ENCODE measurements at regions not wholly inside any gene's neighbourhood (a gene's known extent, or its start where the extent isn't known, plus 50 kb on each side); places are given as distances from the start of the nearest gene placed in this dataset.

GRCh38 chr12:30425445-30425844, 270.2 kb downstream of the IPO8 start:
- no peaks in the 10 kb centered on the region for H3K4me1 ChIP-seq (ENCODE audit: control insufficient read depth, insufficient read depth, low read length)
- no peaks in the 10 kb centered on the region for H3K27me3 ChIP-seq (ENCODE audit: control insufficient read depth, insufficient read depth, low read length)
- H3K9ac ChIP-seq (ENCODE audit: low read length) = no peak overlapping the region
- H3K4me3 ChIP-seq (ENCODE audit: low read length) = no peak overlapping the region
- no peaks in the 10 kb centered on the region for H3K9me3 ChIP-seq (ENCODE audit: control insufficient read depth, low read length)
- H3K36me3 ChIP-seq (ENCODE audit: control insufficient read depth, insufficient read depth, low read length) = no peaks in the 10 kb centered on the region

DNA sequence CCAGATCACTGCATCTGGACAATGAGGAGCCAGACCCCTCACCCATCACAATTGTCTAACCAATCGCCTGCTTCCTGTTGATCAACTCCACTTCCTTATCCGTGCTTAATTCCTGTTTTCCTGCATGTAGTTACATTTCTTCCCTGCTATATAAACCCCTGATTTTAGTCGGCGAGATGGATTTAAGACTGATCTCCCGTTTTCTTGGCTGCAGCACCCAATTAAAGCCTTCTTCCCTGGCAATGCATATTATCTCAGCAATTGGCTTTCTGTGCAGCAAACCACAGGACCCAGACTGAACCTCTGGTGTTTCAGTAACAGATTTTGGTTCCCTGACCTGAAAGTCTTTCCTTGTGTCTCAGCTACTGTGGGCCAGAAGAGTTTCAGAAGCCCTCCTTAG, 272.3 kb downstream of the IPO8 start:
- Histone ChIP-seq H3K4me1 (ENCODE audit: control insufficient read depth, insufficient read depth, low read length) (no peaks in the 10 kb centered on the region), H3K36me3 (ENCODE audit: control insufficient read depth, insufficient read depth, low read length) (no peaks in the 10 kb centered on the region), H3K4me3 (ENCODE audit: low read length) (no peak overlapping the region), H3K27me3 (ENCODE audit: control insufficient read depth, insufficient read depth, low read length) (no peaks in the 10 kb centered on the region), H3K9me3 (ENCODE audit: control insufficient read depth, low read length) (no peaks in the 10 kb centered on the region), H3K9ac (ENCODE audit: low read length) (no peak overlapping the region)

DNA sequence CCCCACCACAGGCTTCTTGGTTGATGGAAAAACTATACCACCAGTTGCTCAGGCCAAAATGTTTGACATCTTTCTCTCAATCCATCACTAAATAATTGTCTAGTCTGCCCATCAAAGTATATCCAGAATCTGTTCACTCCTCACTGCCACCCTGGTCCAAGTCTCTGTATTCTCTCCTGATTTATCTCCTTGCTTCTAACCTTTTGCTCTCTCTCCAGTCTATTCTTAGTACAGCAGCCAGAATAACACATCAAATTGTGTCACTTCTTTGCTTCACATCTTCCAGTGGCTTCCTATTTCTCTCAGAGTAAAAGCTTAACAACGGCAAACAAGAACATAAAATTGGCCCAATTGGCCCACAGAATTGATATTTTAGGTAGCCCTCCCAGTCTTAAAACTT, 272.8 kb downstream of the IPO8 start:
- H3K4me3 ChIP-seq (ENCODE audit: low read length) = no peak overlapping the region
- H3K27me3 ChIP-seq (ENCODE audit: control insufficient read depth, insufficient read depth, low read length) = no peaks in the 10 kb centered on the region
- no peaks in the 10 kb centered on the region for H3K9me3 ChIP-seq (ENCODE audit: control insufficient read depth, low read length)
- no peaks in the 10 kb centered on the region for H3K4me1 ChIP-seq (ENCODE audit: control insufficient read depth, insufficient read depth, low read length)
- H3K9ac ChIP-seq (ENCODE audit: low read length) = no peak overlapping the region
- no peaks in the 10 kb centered on the region for H3K36me3 ChIP-seq (ENCODE audit: control insufficient read depth, insufficient read depth, low read length)

DNA sequence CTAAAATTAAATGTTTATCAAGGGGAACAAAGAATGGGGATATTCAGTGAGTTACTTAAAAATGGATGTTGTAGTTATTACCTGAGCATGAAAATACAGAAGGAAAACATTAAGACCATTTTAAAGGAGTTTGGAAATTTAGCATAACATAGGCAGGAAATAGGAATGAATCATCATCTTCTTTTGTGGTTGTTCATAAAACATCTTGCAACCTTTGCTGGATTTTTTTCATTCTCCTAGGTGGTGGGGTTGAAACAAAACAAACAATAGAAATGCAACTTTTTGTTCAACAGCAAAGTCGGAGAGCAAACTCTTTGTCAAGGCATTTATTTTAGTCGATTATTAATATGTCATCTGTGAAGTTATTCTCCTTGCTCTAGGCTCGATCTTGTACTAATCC, 275.1 kb downstream of the IPO8 start:
- Histone ChIP-seq H3K27me3 (ENCODE audit: control insufficient read depth, insufficient read depth, low read length) (no peaks in the 10 kb centered on the region), H3K9me3 (ENCODE audit: control insufficient read depth, low read length) (no peaks in the 10 kb centered on the region), H3K36me3 (ENCODE audit: control insufficient read depth, insufficient read depth, low read length) (no peaks in the 10 kb centered on the region), H3K4me1 (ENCODE audit: control insufficient read depth, insufficient read depth, low read length) (no peaks in the 10 kb centered on the region), H3K4me3 (ENCODE audit: low read length) (no peak overlapping the region), H3K9ac (ENCODE audit: low read length) (no peak overlapping the region)

DNA sequence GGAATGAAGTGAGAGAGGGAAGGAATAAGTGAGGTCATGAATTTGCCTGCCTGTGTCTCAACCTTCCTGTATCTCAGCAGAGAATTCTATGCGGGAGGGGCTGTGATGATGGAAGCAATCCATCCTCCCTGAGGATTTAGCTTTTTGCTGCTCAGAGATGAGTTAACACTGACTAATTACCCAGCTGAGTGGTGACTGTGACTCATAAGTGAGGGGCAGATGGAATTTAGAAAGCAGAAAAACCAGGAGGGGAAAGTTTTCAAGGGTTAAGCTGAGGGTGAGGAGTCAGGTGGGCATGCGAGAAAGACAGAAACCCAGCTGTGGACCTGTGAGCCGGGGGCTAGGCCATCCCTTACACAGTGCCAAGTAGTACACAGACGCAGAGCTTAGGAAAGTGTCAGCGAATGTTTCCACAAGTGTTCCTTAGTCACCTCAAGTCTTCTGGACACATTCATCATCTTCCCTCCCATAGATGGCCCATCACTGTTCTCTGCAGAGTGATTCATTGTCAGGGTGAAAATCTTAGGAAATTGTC, 277.9 kb downstream of the IPO8 start:
- H3K4me1 ChIP-seq (ENCODE audit: control insufficient read depth, insufficient read depth, low read length) = no peaks in the 10 kb centered on the region
- no peaks in the 10 kb centered on the region for H3K36me3 ChIP-seq (ENCODE audit: control insufficient read depth, insufficient read depth, low read length)
- no peak overlapping the region for H3K4me3 ChIP-seq (ENCODE audit: low read length)
- H3K9me3 ChIP-seq (ENCODE audit: control insufficient read depth, low read length) = no peaks in the 10 kb centered on the region
- no peaks in the 10 kb centered on the region for H3K27me3 ChIP-seq (ENCODE audit: control insufficient read depth, insufficient read depth, low read length)
- no peak overlapping the region for H3K9ac ChIP-seq (ENCODE audit: low read length)

DNA sequence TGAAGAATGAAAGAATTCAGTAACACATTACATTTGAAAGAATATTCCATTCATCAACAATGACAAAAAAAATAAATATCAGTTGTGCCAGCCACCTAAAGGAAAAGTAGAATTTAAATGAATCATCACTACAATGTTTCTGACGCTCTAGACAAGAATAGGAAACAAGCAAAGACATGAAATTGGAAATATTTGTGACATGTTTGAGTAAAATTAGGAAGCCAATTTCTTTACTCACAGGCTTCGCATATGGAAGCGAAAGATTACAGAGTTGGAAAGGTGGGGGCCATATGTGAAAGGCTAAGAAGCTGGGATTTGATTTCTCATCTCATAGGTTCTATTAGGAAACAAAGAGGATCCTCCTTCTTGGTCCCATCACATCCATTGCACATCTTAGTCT, 279.0 kb downstream of the IPO8 start:
- no peak overlapping the region for H3K9ac ChIP-seq (ENCODE audit: low read length)
- H3K36me3 ChIP-seq (ENCODE audit: control insufficient read depth, insufficient read depth, low read length) = no peaks in the 10 kb centered on the region
- H3K9me3 ChIP-seq (ENCODE audit: control insufficient read depth, low read length) = no peaks in the 10 kb centered on the region
- H3K27me3 ChIP-seq (ENCODE audit: control insufficient read depth, insufficient read depth, low read length) = no peaks in the 10 kb centered on the region
- no peak overlapping the region for H3K4me3 ChIP-seq (ENCODE audit: low read length)
- no peaks in the 10 kb centered on the region for H3K4me1 ChIP-seq (ENCODE audit: control insufficient read depth, insufficient read depth, low read length)

- Histone ChIP-seq H3K9me3 (ENCODE audit: control insufficient read depth, low read length) (no peaks in the 10 kb centered on the region), H3K36me3 (ENCODE audit: control insufficient read depth, insufficient read depth, low read length) (no peaks in the 10 kb centered on the region), H3K4me3 (ENCODE audit: low read length) (no peak overlapping the region), H3K4me1 (ENCODE audit: control insufficient read depth, insufficient read depth, low read length) (no peaks in the 10 kb centered on the region), H3K9ac (ENCODE audit: low read length) (no peak overlapping the region), H3K27me3 (ENCODE audit: control insufficient read depth, insufficient read depth, low read length) (no peaks in the 10 kb centered on the region)
Measured at GRCh38 chr12:30415777-30416176, 279.9 kb downstream of the IPO8 start.

GRCh38 chr12:30414507-30414906, 281.2 kb downstream of the IPO8 start:
- Histone ChIP-seq H3K27me3 (ENCODE audit: control insufficient read depth, insufficient read depth, low read length) (no peaks in the 10 kb centered on the region), H3K4me1 (ENCODE audit: control insufficient read depth, insufficient read depth, low read length) (no peaks in the 10 kb centered on the region), H3K9me3 (ENCODE audit: control insufficient read depth, low read length) (no peaks in the 10 kb centered on the region), H3K4me3 (ENCODE audit: low read length) (no peak overlapping the region), H3K36me3 (ENCODE audit: control insufficient read depth, insufficient read depth, low read length) (no peaks in the 10 kb centered on the region), H3K9ac (ENCODE audit: low read length) (no peak overlapping the region)

- H3K9ac ChIP-seq (ENCODE audit: low read length) = no peak overlapping the region
- H3K4me3 ChIP-seq (ENCODE audit: low read length) = no peak overlapping the region
- no peaks in the 10 kb centered on the region for H3K9me3 ChIP-seq (ENCODE audit: control insufficient read depth, low read length)
- no peaks in the 10 kb centered on the region for H3K4me1 ChIP-seq (ENCODE audit: control insufficient read depth, insufficient read depth, low read length)
- no peaks in the 10 kb centered on the region for H3K27me3 ChIP-seq (ENCODE audit: control insufficient read depth, insufficient read depth, low read length)
- no peaks in the 10 kb centered on the region for H3K36me3 ChIP-seq (ENCODE audit: control insufficient read depth, insufficient read depth, low read length)
Measured at GRCh38 chr12:30400349-30400748, 295.3 kb downstream of the IPO8 start.

GRCh38 chr12:30399859-30400258, 295.8 kb downstream of the IPO8 start:
- Histone ChIP-seq H3K9ac (ENCODE audit: low read length) (no peak overlapping the region), H3K36me3 (ENCODE audit: control insufficient read depth, insufficient read depth, low read length) (no peaks in the 10 kb centered on the region), H3K27me3 (ENCODE audit: control insufficient read depth, insufficient read depth, low read length) (no peaks in the 10 kb centered on the region), H3K4me3 (ENCODE audit: low read length) (no peak overlapping the region), H3K4me1 (ENCODE audit: control insufficient read depth, insufficient read depth, low read length) (no peaks in the 10 kb centered on the region), H3K9me3 (ENCODE audit: control insufficient read depth, low read length) (no peaks in the 10 kb centered on the region)

- no peaks in the 10 kb centered on the region for H3K9me3 ChIP-seq (ENCODE audit: control insufficient read depth, low read length)
- H3K9ac ChIP-seq (ENCODE audit: low read length) = no peak overlapping the region
- no peaks in the 10 kb centered on the region for H3K4me1 ChIP-seq (ENCODE audit: control insufficient read depth, insufficient read depth, low read length)
Measured at GRCh38 chr12:30396576-30396975, 299.1 kb downstream of the IPO8 start.

GRCh38 chr12:30395190-30395589, 300.5 kb downstream of the IPO8 start:
- no peaks in the 10 kb centered on the region for H3K36me3 ChIP-seq (ENCODE audit: control insufficient read depth, insufficient read depth, low read length)
- no peaks in the 10 kb centered on the region for H3K9me3 ChIP-seq (ENCODE audit: control insufficient read depth, low read length)
- no peak overlapping the region for H3K4me3 ChIP-seq (ENCODE audit: low read length)
- H3K4me1 ChIP-seq (ENCODE audit: control insufficient read depth, insufficient read depth, low read length) = no peaks in the 10 kb centered on the region
- no peak overlapping the region for H3K9ac ChIP-seq (ENCODE audit: low read length)
- H3K27me3 ChIP-seq (ENCODE audit: control insufficient read depth, insufficient read depth, low read length) = no peaks in the 10 kb centered on the region

More at GRCh38 chr12:30396576-30396975, 299.1 kb downstream of the IPO8 start:
- Histone ChIP-seq H3K27me3 (ENCODE audit: control insufficient read depth, insufficient read depth, low read length) (no peaks in the 10 kb centered on the region), H3K36me3 (ENCODE audit: control insufficient read depth, insufficient read depth, low read length) (no peaks in the 10 kb centered on the region), H3K4me3 (ENCODE audit: low read length) (no peak overlapping the region)

GRCh38 chr12:30391766-30392366, 303.8 kb downstream of the IPO8 start:
- no peaks in the 10 kb centered on the region for H3K9me3 ChIP-seq (ENCODE audit: control insufficient read depth, low read length)
- no peaks in the 10 kb centered on the region for H3K4me1 ChIP-seq (ENCODE audit: control insufficient read depth, insufficient read depth, low read length)
- H3K36me3 ChIP-seq (ENCODE audit: control insufficient read depth, insufficient read depth, low read length) = no peaks in the 10 kb centered on the region
- no peaks in the 10 kb centered on the region for H3K27me3 ChIP-seq (ENCODE audit: control insufficient read depth, insufficient read depth, low read length)
- no peak overlapping the region for H3K9ac ChIP-seq (ENCODE audit: low read length)
- H3K4me3 ChIP-seq (ENCODE audit: low read length) = no peak overlapping the region

Measured in mucosa of stomach (tissue), 1 donor.